HG03196 (cell line): ENCODE measurements at regions not wholly inside any gene's neighbourhood (a gene's known extent, or its start where the extent isn't known, plus 50 kb on each side); places are given as distances from the start of the nearest gene placed in this dataset.
"Not testable (repeated sequence)": the region's sequence is repeated elsewhere in the genome, so short reads cannot be mapped to it uniquely, and the experiment has no call there.

Source experiments
- ATAC-seq: cut with Tn5 transposase; IDR thresholded peaks from one replicate; pipeline ENCODE4 v1.9.1; 2021; ENCODE audit not compliant: unreplicated experiment

GRCh38 chr15:26033493-26033892 is 170.4 kb upstream of the ATP10A start:
- ATAC-seq = no peak

GRCh38 chr15:26032162-26032846 is 169.2 kb upstream of the ATP10A start:
- ATAC-seq = no peak

- not testable (repeated sequence) for ATAC-seq
Observed at GRCh38 chr15:26029586-26029985, 166.5 kb upstream of the ATP10A start.

GRCh38 chr15:26029146-26029545 is 166.0 kb upstream of the ATP10A start:
- no peak for ATAC-seq

- ATAC-seq = no peak
Observed at GRCh38 chr15:26028086-26028740, 165.1 kb upstream of the ATP10A start.

- ATAC-seq = not testable (repeated sequence)
Observed at GRCh38 chr15:26026671-26027070, 163.5 kb upstream of the ATP10A start.

- no peak for ATAC-seq
Observed at GRCh38 chr15:26024241-26024640, 161.1 kb upstream of the ATP10A start.

GRCh38 chr15:26023691-26024090 is 160.6 kb upstream of the ATP10A start:
- ATAC-seq = no peak

GRCh38 chr15:26023231-26023630 is 160.1 kb upstream of the ATP10A start:
- ATAC-seq = no peak

GRCh38 chr15:26020871-26021270 is 157.7 kb upstream of the ATP10A start:
- no peak for ATAC-seq

- ATAC-seq = no peak
Observed at GRCh38 chr15:26017665-26018064, 154.5 kb upstream of the ATP10A start.

- ATAC-seq = no peak
Observed at GRCh38 chr15:26015516-26016075, 152.5 kb upstream of the ATP10A start.

- ATAC-seq = no peak
Observed at GRCh38 chr15:26013981-26014380, 150.9 kb upstream of the ATP10A start.

GRCh38 chr15:26011916-26012315 is 148.8 kb upstream of the ATP10A start:
- ATAC-seq = no peak

- no peak for ATAC-seq
Observed at GRCh38 chr15:26007151-26007550, 144.0 kb upstream of the ATP10A start.

- no peak for ATAC-seq
Observed at GRCh38 chr15:26001201-26001600, 138.1 kb upstream of the ATP10A start.

- ATAC-seq = no peak
Observed at GRCh38 chr15:25993506-25993905, 130.4 kb upstream of the ATP10A start.

- ATAC-seq = no peak
Observed at GRCh38 chr15:25990220-25990619, 127.1 kb upstream of the ATP10A start.

GRCh38 chr15:25989327-25989726 is 126.2 kb upstream of the ATP10A start:
- ATAC-seq = no peak

- not testable (repeated sequence) for ATAC-seq
Observed at GRCh38 chr15:25988716-25989115, 125.6 kb upstream of the ATP10A start.

- no peak for ATAC-seq
Observed at GRCh38 chr15:25987638-25988037, 124.5 kb upstream of the ATP10A start.

GRCh38 chr15:25985165-25985564 is 122.0 kb upstream of the ATP10A start:
- no peak for ATAC-seq
